ENCODE measurements at regions not wholly inside any gene's neighbourhood (a gene's known extent, or its start where the extent isn't known, plus 50 kb on each side); places are given as distances from the start of the nearest gene placed in this dataset.

- no peak for FAIRE-seq
These were observed 111.5 kb upstream of the ZNF236 start for GRCh38 chr18:76710646-76711520.

More at GRCh38 chr18:76710646-76711520, 111.5 kb upstream of the ZNF236 start:
- no peak overlapping the region for H2AFZ ChIP-seq (ENCODE audit: low read length)
- no peak overlapping the region for H3K4me2 ChIP-seq (ENCODE audit: insufficient read depth in 1 of 2, low read depth in 2 of 2, low read length in 2 of 2)
- H4K20me1 ChIP-seq (replicated peaks in 1 of 2; ENCODE audit: control insufficient read depth in 1 of 2, insufficient read depth in 2 of 2, low read length in 2 of 2) = no peaks in the 10 kb centered on the region
- H3K14ac ChIP-seq (ENCODE audit: insufficient read length) = no peak overlapping the region
- ChIA-PET POLR2A (ENCODE audit: partially characterized antibody) (no interaction called here), CTCF (ENCODE audit: partially characterized antibody) (interaction anchor here (0.8 to 4.7 kb wide), 20 partner anchors 10 to 343 kb away, joined by 3 to 71 read pairs (median 6); no protein-coding TSS in a partner anchor)
- DNase-seq (ENCODE audit: low read depth in 1 of 2, low spot score in 2 of 2) = no peak
- H3K27ac ChIP-seq (ENCODE audit: low read depth, low read length) = no peak overlapping the region
- H2BK12ac ChIP-seq (ENCODE audit: low read depth, low read length) = no peak overlapping the region
- H2BK20ac ChIP-seq (ENCODE audit: low read length) = no peak overlapping the region
- no peak overlapping the region for H3K4ac ChIP-seq (replicated peaks; ENCODE audit: insufficient read length, low read depth, low read length)
- no peak overlapping the region for H2BK5ac ChIP-seq (ENCODE audit: low read depth, low read length)
- H2AK5ac ChIP-seq (ENCODE audit: low read depth, low read length) = no peak overlapping the region
- no peak overlapping the region for H2BK15ac ChIP-seq (ENCODE audit: low read length)
- H3K56ac ChIP-seq (replicated peaks; ENCODE audit: insufficient read length, low read depth, low read length) = no peak overlapping the region
- H4K91ac ChIP-seq (replicated peaks; ENCODE audit: insufficient read length, low read length) = no peak overlapping the region
- no peaks in the 10 kb centered on the region for H3K79me1 ChIP-seq (ENCODE audit: low read depth, low read length)
- no peak overlapping the region; the same call in 1 of the 2 replicates for H4K8ac ChIP-seq (ENCODE audit: extremely low read depth, insufficient read depth, low read length)
- no peak overlapping the region for H3K18ac ChIP-seq (ENCODE audit: extremely low read depth, low read length)
- no peak overlapping the region for H3K9ac ChIP-seq (replicated peaks in 1 of 4; ENCODE audit: extremely low read depth in 1 of 4, low read depth in 3 of 4, low read length in 3 of 4)
- no peaks in the 10 kb centered on the region for H3K9me3 ChIP-seq (ENCODE audit: insufficient read depth in 2 of 2, low read depth in 1 of 2, low read length in 1 of 2)
- H3K27me3 ChIP-seq (replicated peaks in 1 of 4; ENCODE audit: control insufficient read depth in 3 of 4, extremely low read depth in 1 of 4, insufficient read depth in 3 of 4, low read length in 3 of 4) = no peaks in the 10 kb centered on the region
- H4K5ac ChIP-seq (ENCODE audit: insufficient read length, low read depth, low read length) = no peak overlapping the region
- H2BK120ac ChIP-seq (replicated peaks; ENCODE audit: low read depth, low read length) = no peak overlapping the region
- no peaks in the 10 kb centered on the region for H3K79me2 ChIP-seq (ENCODE audit: control insufficient read depth in 1 of 2, insufficient read depth in 2 of 2, low read length in 2 of 2)
- H3K23ac ChIP-seq (ENCODE audit: insufficient read length) = no peak overlapping the region
- no peak overlapping the region for H3K4me3 ChIP-seq (ENCODE audit: extremely low read depth in 1 of 4, insufficient read depth in 2 of 4, low read depth in 3 of 4, low read length in 4 of 4)
- no peaks in the 10 kb centered on the region; a peak in 1 of 7 replicates for H3K4me1 ChIP-seq (replicated peaks in 1 of 4; ENCODE audit: control insufficient read depth in 3 of 4, insufficient read depth in 4 of 4, low read length in 3 of 4)
- WGBS, 2 experiments (ENCODE audit: extremely low coverage in 1 of 2, insufficient coverage in 1 of 2, insufficient read length in 1 of 2, insufficient replicate concordance in 2 of 2, low coverage in 1 of 2, low lambda C conversion rate in 2 of 2, missing lambda C conversion rate in 1 of 2) = 92% methylated on average over 12 of the region's 12 CpGs; no CpG with 5 or more reads in 1 of the 2 experiments
- H3K36me3 ChIP-seq (ENCODE audit: control insufficient read depth in 2 of 4, insufficient read depth in 4 of 4, low read length in 3 of 4) = no peaks in the 10 kb centered on the region
- no peaks in the 10 kb centered on the region for H3K23me2 ChIP-seq (ENCODE audit: low read depth, low read length)

Measured in H1 (cell line).